ENCODE measurements at regions not wholly inside any gene's neighbourhood (a gene's known extent, or its start where the extent isn't known, plus 50 kb on each side); places are given as distances from the start of the nearest gene placed in this dataset.

GRCh38 chr10:92768104-92768503 is 78.3 kb downstream of the HHEX start:
- H3K9ac ChIP-seq (replicated peaks in 1 of 4; ENCODE audit: extremely low read depth in 1 of 4, low read depth in 3 of 4, low read length in 3 of 4), result no peak overlapping the region
- no peak overlapping the region for H3K18ac ChIP-seq (ENCODE audit: extremely low read depth, low read length)
- H2AFZ ChIP-seq (ENCODE audit: low read length), result no peak overlapping the region
- H3K79me2 ChIP-seq (ENCODE audit: control insufficient read depth in 1 of 2, insufficient read depth in 2 of 2, low read length in 2 of 2), result no peaks in the 10 kb centered on the region
- no peaks in the 10 kb centered on the region for H3K4me1 ChIP-seq (replicated peaks in 1 of 4; ENCODE audit: control insufficient read depth in 3 of 4, insufficient read depth in 4 of 4, low read length in 3 of 4)
- no peak overlapping the region for H4K8ac ChIP-seq (ENCODE audit: extremely low read depth, insufficient read depth, low read length)
- no peaks in the 10 kb centered on the region for H3K23me2 ChIP-seq (ENCODE audit: low read depth, low read length)
- ChIA-PET CTCF (ENCODE audit: partially characterized antibody) (interaction anchor here (0.6 to 1.0 kb wide), 2 partner anchors 39 to 59 kb away, joined by 3 read pairs; no protein-coding TSS in a partner anchor), POLR2A (ENCODE audit: partially characterized antibody) (no interaction called here)
- WGBS, 2 experiments (ENCODE audit: extremely low coverage in 1 of 2, insufficient coverage in 1 of 2, insufficient read length in 1 of 2, insufficient replicate concordance in 2 of 2, low coverage in 1 of 2, low lambda C conversion rate in 2 of 2, missing lambda C conversion rate in 1 of 2), result 81% methylated on average over 1 of the region's 1 CpG; no CpG with 5 or more reads in 1 of the 2 experiments
- H2BK120ac ChIP-seq (replicated peaks; ENCODE audit: low read depth, low read length), result no peak overlapping the region
- H3K27ac ChIP-seq (ENCODE audit: low read depth, low read length), result no peak overlapping the region
- no peaks in the 10 kb centered on the region for H3K79me1 ChIP-seq (ENCODE audit: low read depth, low read length)
- no peak overlapping the region for H4K5ac ChIP-seq (ENCODE audit: insufficient read length, low read depth, low read length)
- H4K91ac ChIP-seq (replicated peaks; ENCODE audit: insufficient read length, low read length), result no peak overlapping the region
- no peak overlapping the region for H2AK5ac ChIP-seq (ENCODE audit: low read depth, low read length)
- no peaks in the 10 kb centered on the region for H3K27me3 ChIP-seq (replicated peaks in 1 of 4; ENCODE audit: control insufficient read depth in 3 of 4, extremely low read depth in 1 of 4, insufficient read depth in 3 of 4, low read length in 3 of 4)
- no peak overlapping the region for H3K4me3 ChIP-seq (ENCODE audit: extremely low read depth in 1 of 4, insufficient read depth in 2 of 4, low read depth in 3 of 4, low read length in 4 of 4)
- H2BK5ac ChIP-seq (ENCODE audit: low read depth, low read length), result no peak overlapping the region
- no peaks in the 10 kb centered on the region for H3K9me3 ChIP-seq (ENCODE audit: insufficient read depth in 2 of 2, low read depth in 1 of 2, low read length in 1 of 2)
- no peak overlapping the region for H3K14ac ChIP-seq (ENCODE audit: insufficient read length)
- no peak overlapping the region for H3K56ac ChIP-seq (replicated peaks; ENCODE audit: insufficient read length, low read depth, low read length)
- no peak overlapping the region for H2BK15ac ChIP-seq (ENCODE audit: low read length)
- H2BK12ac ChIP-seq (ENCODE audit: low read depth, low read length), result no peak overlapping the region
- H3K4me2 ChIP-seq (ENCODE audit: insufficient read depth in 1 of 2, low read depth in 2 of 2, low read length in 2 of 2), result no peak overlapping the region
- no peaks in the 10 kb centered on the region for H4K20me1 ChIP-seq (replicated peaks in 1 of 2; ENCODE audit: control insufficient read depth in 1 of 2, insufficient read depth in 2 of 2, low read length in 2 of 2)
- FAIRE-seq (no peak), DNase-seq (ENCODE audit: low read depth in 1 of 2, low spot score in 2 of 2) (no peak)
- no peak overlapping the region for H3K4ac ChIP-seq (replicated peaks; ENCODE audit: insufficient read length, low read depth, low read length)
- no peak overlapping the region for H2BK20ac ChIP-seq (ENCODE audit: low read length)
- H3K23ac ChIP-seq (ENCODE audit: insufficient read length), result no peak overlapping the region
- no peaks in the 10 kb centered on the region for H3K36me3 ChIP-seq (ENCODE audit: control insufficient read depth in 2 of 4, insufficient read depth in 4 of 4, low read length in 3 of 4)
- TF ChIP-seq GTF2F1 (IDR thresholded peaks at IDR 0.05; ENCODE audit: borderline replicate concordance, low read depth, low read length) (no peak), E2F6 (IDR thresholded peaks at IDR 0.05) (no peak)

Data from H1 (cell line).